NCI-H82 treated with DMSO at 0.1 percent for 48 hours (cell line): ENCODE measurements at regions not wholly inside any gene's neighbourhood (a gene's known extent, or its start where the extent isn't known, plus 50 kb on each side); places are given as distances from the start of the nearest gene placed in this dataset.
"Not testable (repeated sequence)": the region's sequence is repeated elsewhere in the genome, so short reads cannot be mapped to it uniquely, and the experiment has no call there.

Experiments used
- DNase-seq: peaks from one replicate; lab custom pipeline; 2025; ENCODE audit not compliant: unreplicated experiment; lab: John Stamatoyannopoulos, UW

DNA sequence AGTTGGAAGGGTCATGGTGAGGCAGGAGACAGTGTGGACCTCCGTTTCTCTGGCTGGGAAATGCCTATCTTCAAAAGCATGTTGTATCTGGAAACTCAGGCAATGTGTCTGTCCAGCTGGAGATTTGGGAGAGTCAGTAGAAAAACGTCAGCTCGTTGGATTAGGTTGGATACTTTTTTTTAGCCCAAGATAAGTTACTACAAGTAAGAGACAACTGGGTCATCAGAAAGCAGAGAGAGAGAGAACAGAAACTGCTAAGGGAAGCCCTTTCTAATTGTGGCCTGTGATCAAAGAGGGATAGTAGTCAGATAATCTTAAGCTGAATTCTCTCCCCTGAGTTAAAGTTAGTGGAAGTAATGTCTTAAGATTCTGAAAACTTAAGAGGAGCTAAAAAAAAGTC is 78.9 kb upstream of the ZNF280D start:
- no peak for DNase-seq

DNA sequence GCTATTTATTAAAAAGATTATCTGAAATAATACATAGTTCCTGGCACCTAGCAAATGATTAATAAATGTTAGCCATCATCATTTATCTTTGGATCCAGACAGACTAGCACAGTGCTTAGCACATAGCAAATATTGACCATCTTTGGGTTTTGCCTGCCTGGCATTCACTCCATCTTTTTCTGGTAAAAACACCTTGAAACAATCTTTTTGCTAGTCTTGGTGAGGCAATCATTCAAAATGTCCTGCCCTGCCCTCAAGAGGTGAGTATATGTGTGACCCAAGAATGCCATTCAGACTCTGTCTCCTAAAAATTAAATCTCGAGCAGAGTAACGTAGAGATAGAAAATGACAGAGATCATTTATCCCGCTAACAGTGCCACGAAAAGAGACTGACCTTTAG is 78.3 kb upstream of the ZNF280D start:
- DNase-seq, result no peak

DNA sequence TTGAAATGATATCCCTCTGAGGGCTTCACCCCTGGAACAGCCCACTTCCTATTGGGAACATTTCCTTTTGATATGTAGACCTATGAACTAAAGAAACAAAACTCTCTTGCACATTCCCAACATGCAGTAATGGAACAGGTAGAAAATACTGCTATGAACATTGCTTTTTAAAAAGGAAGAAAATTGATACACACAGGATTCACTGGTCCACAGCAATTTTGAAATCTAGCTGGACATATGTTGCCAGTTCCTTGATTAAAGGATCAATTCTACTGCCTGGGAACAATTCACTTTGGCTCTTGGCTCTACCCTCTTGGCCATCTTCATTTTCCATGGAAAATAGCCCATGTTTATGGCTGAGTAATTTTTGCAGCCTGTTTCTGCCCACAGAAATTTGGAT is 74.9 kb upstream of the ZNF280D start:
- no peak for DNase-seq

DNA sequence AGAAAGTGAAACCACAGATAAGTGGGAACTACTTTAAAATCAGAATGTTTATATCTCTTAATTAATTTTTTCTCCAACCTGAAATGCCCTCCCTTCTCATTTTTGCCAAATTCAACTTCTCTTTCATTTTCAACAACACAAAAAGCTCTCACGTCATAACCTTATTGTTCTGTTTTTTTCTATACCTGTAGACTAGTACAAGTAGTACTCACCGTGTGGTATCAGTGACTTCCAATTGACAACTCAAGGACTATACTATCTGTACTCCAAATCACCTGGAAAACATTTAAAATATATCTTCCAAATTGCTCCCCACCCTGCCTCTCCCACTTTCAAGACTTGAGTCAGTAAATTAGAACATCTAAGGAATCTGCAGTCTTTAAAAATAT is 72.8 kb upstream of the ZNF280D start:
- no peak for DNase-seq

DNA sequence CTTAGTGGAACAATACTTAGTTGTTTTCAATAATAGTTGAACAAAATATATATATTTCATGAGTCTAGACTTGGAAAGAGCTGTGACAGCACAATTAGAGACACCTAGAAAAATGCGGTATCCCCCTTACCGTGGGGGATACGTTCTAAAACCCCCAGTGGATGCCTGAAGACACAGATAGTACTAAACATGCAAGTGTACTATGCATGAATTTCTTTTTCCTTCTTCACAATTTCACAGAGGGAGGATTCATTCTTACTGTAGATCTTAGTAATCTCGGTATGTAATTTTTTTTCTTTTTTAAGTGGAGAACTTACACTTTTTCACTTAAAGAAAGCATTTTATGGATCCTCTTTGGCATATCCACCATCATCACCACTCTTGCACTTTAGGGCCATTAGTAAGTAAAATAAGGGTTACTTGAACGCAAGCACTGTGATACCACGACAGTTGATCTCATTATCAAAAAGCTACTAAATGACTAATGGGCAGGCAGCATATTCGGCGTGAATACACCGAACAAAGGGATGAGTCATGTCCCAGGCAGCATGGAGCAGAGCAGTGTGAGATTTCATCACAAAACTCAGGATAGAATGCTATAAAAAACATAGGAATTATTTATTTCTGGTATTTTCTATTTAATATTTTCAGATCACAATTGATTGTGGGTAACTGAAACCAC is 72.3 kb upstream of the ZNF280D start:
- no peak for DNase-seq

DNA sequence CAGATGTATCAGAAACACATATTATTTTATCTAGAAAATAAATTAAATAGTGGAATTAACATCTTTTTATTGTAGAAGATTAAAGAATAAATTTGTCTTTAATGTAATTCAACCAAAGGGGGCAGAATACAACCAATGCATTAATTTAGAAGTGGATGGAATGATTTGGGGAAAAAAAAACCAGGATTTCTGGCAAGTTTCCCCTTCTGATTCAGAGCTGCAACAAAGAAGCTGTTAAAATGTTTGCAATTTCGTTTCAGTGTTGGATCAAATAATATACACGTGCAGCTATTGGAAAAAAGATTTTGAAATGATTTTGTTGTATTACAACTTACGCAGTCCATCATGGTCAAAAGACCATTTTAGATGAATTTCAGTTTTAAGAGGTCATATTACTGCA is 71.6 kb upstream of the ZNF280D start:
- no peak for DNase-seq

DNA sequence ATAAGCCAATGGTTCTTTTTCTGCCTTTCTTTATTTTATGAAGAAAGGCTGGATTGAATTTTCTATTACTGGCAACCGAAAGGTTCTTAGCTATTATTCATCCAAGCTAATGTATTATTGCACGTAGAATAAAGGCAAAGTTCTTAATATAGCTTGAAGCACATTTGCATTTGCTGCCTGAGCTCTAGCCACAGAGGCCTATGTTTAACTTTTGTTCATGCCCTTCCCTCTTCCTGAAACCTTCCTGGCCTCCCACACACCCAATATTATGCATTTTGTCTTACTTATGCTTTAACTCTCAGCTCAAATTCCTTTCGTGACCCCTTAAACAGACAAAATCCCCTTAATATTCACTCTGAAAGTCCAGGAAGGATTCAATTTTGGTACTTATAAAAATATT is 71.0 kb upstream of the ZNF280D start:
- DNase-seq, result no peak

GRCh38 chr15:56802161-56802560 is 68.9 kb upstream of the ZNF280D start:
- no peak for DNase-seq

DNA sequence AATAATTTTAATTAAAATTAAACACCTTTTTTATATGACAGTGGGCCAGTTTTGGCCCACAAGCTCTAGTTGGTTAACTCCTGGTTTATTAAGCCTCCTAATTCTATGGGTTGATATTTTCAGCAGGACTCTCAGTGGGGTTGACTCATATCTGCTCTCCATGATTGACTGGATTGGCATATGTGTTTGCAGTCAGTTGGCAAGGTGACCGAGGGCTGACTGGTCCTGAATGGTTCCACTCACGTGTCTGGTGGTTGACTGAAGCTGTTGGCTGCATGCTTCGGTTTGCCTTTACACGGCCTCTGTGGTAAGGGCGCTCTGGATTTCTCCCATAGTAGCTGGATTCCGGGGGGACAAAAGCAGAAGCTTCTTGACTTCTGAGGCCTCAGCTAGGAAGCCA is 65.3 kb upstream of the ZNF280D start:
- DNase-seq, result no peak

GRCh38 chr15:56797720-56798275 is 64.5 kb upstream of the ZNF280D start:
- DNase-seq, result no peak

DNA sequence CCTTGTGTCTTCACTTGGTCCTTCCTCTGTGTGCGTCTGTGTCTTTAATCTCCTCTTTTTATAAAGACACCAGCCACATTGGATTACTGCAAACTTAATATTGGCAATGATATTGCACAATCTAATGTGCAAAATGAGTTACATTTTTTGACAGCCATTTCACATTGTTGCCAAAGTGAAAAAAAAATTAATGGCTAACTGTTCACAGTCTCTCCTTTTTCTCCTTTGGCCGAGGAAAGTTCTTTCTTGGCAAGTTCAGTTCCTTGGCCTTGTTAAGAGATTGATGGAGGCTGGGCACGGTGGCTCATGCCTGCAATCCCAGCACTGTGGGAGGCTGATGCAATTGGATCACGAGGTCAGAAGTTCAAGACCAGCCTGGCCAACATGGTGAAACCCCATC is 62.2 kb upstream of the ZNF280D start:
- no peak for DNase-seq

GRCh38 chr15:56794553-56795329 is 61.4 kb upstream of the ZNF280D start:
- DNase-seq, result no peak

GRCh38 chr15:56794165-56794552 is 60.9 kb upstream of the ZNF280D start:
- DNase-seq, result no peak

- DNase-seq, result no peak
Observed at GRCh38 chr15:56792211-56792610, 58.9 kb upstream of the ZNF280D start.

DNA sequence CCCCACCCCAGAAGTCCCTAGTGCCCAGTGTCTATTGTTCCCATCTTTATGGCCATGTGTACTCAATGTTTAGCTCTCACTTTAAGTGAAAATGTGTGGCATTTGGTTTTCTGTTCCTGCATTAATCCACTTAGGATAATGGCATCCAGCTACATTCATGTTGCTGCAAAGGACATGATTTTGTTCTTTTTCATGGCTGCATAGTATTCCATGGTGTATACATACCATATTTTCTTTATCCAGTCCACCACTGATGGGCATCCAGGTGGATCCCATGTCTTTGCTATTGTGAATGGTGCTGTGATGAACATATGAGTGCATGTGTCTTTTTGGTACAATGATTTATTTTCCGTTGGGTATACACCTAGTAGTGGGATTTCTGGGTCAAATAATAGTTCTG is 58.2 kb upstream of the ZNF280D start:
- not testable (repeated sequence) for DNase-seq

DNA sequence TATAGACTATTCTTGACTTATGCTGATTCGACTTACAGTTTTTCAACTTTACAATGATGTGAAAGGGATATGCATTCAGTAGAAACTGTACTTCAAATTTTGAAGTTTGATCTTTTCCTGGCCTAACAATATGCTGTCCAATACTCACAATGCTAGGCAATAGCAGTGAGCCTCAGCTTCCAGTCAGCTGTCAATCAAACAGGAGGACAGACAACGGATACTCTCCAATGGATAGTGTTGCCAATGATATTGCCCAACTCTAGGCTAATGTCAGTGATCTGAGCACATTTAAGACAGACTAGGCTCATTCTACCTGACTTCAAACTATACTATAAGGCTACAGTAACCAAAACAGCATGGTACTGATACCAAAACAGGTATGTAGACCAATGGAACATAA is 55.0 kb upstream of the ZNF280D start:
- no peak for DNase-seq

DNA sequence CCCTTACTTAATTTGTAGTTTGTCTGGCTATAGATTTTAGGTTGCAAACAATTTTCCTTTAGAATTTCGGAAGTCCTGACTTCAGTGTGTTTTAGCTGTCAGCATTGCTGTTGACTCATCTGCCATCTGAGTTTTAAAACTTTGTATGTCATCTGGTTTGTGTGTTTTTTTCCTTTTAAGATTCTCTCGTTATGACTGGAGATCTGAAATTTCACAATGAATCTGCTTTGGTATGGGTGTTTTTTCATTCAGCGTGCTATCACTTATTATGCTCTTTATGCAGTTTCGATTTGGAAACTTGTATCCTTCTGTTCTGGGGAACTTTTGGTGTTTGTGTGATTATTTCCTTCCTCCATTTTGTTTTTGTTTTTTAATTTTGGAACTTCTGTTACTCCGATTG is 53.7 kb upstream of the ZNF280D start:
- no peak for DNase-seq

- DNase-seq, result no peak
Observed at GRCh38 chr15:56783857-56784661, 50.8 kb upstream of the ZNF280D start.

GRCh38 chr15:56783156-56783856 is 50.0 kb upstream of the ZNF280D start:
- no peak for DNase-seq
